Osteocyte (in vitro differentiated cells): ENCODE measurements at regions not wholly inside any gene's neighbourhood (a gene's known extent, or its start where the extent isn't known, plus 50 kb on each side); places are given as distances from the start of the nearest gene placed in this dataset.

Source experiments
- DNase-seq: peaks from one replicate; pipeline ENCODE4 v3.0.0; 2021; ENCODE audit warnings: mixed read lengths; ENCODE audit not compliant: unreplicated experiment; ENCODE audit errors: extremely low spot score
- H3K27ac Mint-ChIP-seq: one replicate; pipeline ENCODE4 v1.8.0; 2021; ENCODE audit warnings: mild to moderate bottlenecking, mixed read lengths; ENCODE audit not compliant: unreplicated experiment
- H3K27me3 Mint-ChIP-seq: one replicate; pipeline ENCODE4 v1.8.0; 2021; ENCODE audit warnings: mixed read lengths; ENCODE audit not compliant: unreplicated experiment
- H3K36me3 Mint-ChIP-seq: one replicate; pipeline ENCODE4 v1.8.0; 2021; ENCODE audit warnings: mixed read lengths; ENCODE audit not compliant: unreplicated experiment
- H3K4me1 Mint-ChIP-seq: one replicate; pipeline ENCODE4 v1.8.0; 2021; ENCODE audit warnings: mixed read lengths; ENCODE audit not compliant: unreplicated experiment
- H3K4me3 Mint-ChIP-seq: one replicate; pipeline ENCODE4 v1.8.0; 2021; ENCODE audit warnings: mild to moderate bottlenecking, moderate library complexity, mixed read lengths; ENCODE audit not compliant: unreplicated experiment
- H3K9me3 Mint-ChIP-seq: one replicate; pipeline ENCODE4 v1.8.0; 2021; ENCODE audit warnings: mixed read lengths; ENCODE audit not compliant: unreplicated experiment
- CTCF ChIP-seq: fragments of 200-600 bp; sonication (generic); IDR thresholded peaks from 2 replicates; pipeline ENCODE4 v1.5.0; 2021; ENCODE audit warnings: antibody characterized with exemption, mild to moderate bottlenecking, moderate library complexity

- Mint-ChIP-seq H3K9me3 (no peaks in the 10 kb centered on the region), H3K27me3 (peaks cover 24% of the 10 kb centered on the region), H3K36me3 (no peaks in the 10 kb centered on the region), H3K4me3 (no peak overlapping the region), H3K4me1 (no peaks in the 10 kb centered on the region), H3K27ac (no peak overlapping the region)
- DNase-seq, result no peak
- no peak for TF ChIP-seq CTCF
Measured at GRCh38 chr16:11447272-11447671, 102.0 kb downstream of the RMI2 start.

- Mint-ChIP-seq H3K36me3 (no peaks in the 10 kb centered on the region), H3K27ac (no peak overlapping the region), H3K27me3 (peaks cover 27% of the 10 kb centered on the region), H3K4me1 (peaks cover 2% of the 10 kb centered on the region), H3K9me3 (no peaks in the 10 kb centered on the region), H3K4me3 (no peak overlapping the region)
- no peak for DNase-seq
- no peak for TF ChIP-seq CTCF
Measured at GRCh38 chr16:11447836-11448235, 102.6 kb downstream of the RMI2 start.

- H3K4me1 Mint-ChIP-seq, result peaks cover 8% of the 10 kb centered on the region
- no peak overlapping the region for H3K27ac Mint-ChIP-seq
- H3K36me3 Mint-ChIP-seq, result peaks cover 2% of the 10 kb centered on the region
- H3K9me3 Mint-ChIP-seq, result no peaks in the 10 kb centered on the region
- DNase-seq, result no peak
- TF ChIP-seq CTCF, result no peak
- H3K27me3 Mint-ChIP-seq, result peaks cover 35% of the 10 kb centered on the region
- H3K4me3 Mint-ChIP-seq, result no peak overlapping the region
Measured at GRCh38 chr16:11448796-11449416, 103.6 kb downstream of the RMI2 start.

GRCh38 chr16:11449716-11450115, 104.5 kb downstream of the RMI2 start:
- no peak for DNase-seq
- Mint-ChIP-seq H3K4me1 (peaks cover 8% of the 10 kb centered on the region), H3K4me3 (no peak overlapping the region), H3K9me3 (no peaks in the 10 kb centered on the region), H3K27ac (no peak overlapping the region), H3K27me3 (peaks cover 43% of the 10 kb centered on the region), H3K36me3 (peaks cover 2% of the 10 kb centered on the region)
- no peak for TF ChIP-seq CTCF

GRCh38 chr16:11450136-11450535, 104.9 kb downstream of the RMI2 start:
- H3K4me3 Mint-ChIP-seq, result no peak overlapping the region
- TF ChIP-seq CTCF, result no peak
- no peak overlapping the region for H3K27ac Mint-ChIP-seq
- no peak for DNase-seq
- H3K9me3 Mint-ChIP-seq, result peaks cover 3% of the 10 kb centered on the region
- H3K4me1 Mint-ChIP-seq, result peaks cover 8% of the 10 kb centered on the region
- H3K27me3 Mint-ChIP-seq, result peaks cover 44% of the 10 kb centered on the region
- H3K36me3 Mint-ChIP-seq, result peaks cover 2% of the 10 kb centered on the region
